Fibroblast of skin of scalp (primary cell): ENCODE measurements at regions not wholly inside any gene's neighbourhood (a gene's known extent, or its start where the extent isn't known, plus 50 kb on each side); places are given as distances from the start of the nearest gene placed in this dataset.

ENCODE experiments used
- DNase-seq: peaks from one replicate; pipeline ENCODE4 v3.0.0-alpha.2; 2013

- peak; percentile 9 for DNase-seq
Measured at GRCh38 chr17:79188048-79188447, 113.4 kb downstream of the ENGASE start.

- no peak for DNase-seq
Measured at GRCh38 chr17:79187186-79187585, 112.6 kb downstream of the ENGASE start.

DNA sequence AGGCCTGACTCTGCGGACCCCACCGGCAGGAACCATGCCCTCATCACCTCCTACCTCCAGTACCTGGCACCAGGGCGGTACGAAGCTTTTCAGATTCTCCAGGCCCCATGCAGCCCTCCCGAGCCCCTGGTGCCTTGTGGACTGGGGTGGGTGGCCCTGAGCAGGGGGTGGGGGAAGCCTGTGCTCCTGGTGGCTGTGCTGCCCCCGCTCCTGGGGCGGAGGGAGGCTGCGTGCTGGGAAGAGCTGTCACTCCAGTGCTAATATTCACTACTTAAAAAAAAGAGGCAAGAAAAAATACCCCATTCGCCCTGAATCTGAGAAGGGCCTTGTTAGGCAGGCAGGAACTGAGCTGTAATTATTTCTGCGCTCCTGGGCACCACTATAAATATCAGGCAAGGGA, 111.8 kb downstream of the ENGASE start:
- DNase-seq = no peak

- DNase-seq = no peak
Measured at GRCh38 chr17:79185671-79186070, 111.0 kb downstream of the ENGASE start.

- DNase-seq = no peak
Measured at GRCh38 chr17:79184219-79184618, 109.6 kb downstream of the ENGASE start.

GRCh38 chr17:79183293-79184158, 108.9 kb downstream of the ENGASE start:
- no peak for DNase-seq

GRCh38 chr17:79183043-79183292, 108.3 kb downstream of the ENGASE start:
- no peak for DNase-seq

- DNase-seq = no peak
Measured at GRCh38 chr17:79182176-79183042, 107.8 kb downstream of the ENGASE start.

DNA sequence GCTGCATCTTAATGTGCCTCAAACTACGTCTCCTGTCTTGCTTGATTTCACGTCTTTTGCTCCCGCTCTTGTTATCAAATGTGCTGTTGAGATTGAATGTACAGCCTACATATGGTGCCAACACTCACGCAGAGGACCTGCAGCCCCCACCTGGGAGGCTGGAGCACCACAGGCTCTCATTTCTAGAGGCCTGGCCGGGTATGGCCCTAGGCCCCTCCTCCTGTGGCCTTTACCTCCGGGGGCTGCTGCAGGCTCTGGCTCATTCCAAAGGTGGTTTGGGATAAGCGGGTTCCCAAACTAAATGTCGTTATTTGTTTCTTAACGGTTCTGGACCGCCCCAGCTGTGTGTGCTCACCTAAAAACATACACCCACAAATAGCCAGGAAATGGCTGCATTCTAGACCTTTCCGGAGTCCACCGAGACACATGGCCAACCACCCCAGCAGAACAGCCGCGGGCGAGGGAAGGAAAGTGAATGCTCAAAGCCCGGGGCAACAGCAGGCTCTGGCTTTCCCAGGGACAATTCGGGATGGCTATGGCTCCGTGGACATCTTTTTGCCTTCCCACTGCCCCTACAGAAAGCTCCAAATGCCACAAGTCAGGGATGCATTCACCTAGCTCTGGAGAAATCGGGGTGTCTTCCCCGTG, 105.9 kb downstream of the ENGASE start:
- no peak for DNase-seq

DNA sequence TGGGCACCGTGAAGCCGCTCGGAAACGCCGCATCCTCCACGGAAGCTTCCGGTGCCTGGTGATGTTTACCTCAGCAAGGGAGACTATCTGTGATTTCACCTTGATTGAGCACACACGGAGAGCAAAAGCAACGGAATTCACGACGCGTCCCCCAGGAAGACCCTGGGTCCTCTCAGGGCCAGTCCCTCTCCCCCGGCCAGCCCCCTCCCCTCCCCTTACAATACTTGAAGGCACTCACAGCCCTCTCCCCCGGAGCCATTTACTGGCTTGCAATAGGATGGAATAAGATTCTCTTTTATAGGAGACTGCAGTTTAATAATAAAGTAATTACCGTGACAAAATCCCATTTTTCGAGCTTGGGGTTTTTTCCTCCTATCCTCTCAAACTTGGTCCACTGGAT, 104.7 kb downstream of the ENGASE start:
- DNase-seq = no peak

DNA sequence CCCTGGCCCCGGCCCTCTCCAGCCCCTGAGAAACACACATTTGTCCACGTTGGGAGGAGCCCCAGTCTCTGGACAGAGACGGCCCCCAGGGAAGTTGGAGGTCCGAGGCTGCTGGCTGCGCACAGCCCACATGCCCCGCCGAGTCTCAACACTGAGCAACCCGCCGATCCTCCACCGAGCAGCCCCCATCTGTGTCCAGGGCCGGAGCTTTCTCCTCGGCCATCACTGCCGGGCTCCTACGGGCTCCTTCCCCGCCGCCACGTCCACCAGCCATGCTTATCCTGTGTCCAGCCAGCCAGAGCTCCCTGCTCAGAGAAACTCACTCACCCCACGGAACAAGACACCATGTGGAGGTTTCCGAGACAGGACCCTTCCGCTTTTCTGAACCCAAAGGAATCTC, 103.3 kb downstream of the ENGASE start:
- DNase-seq = no peak

- no peak for DNase-seq
Measured at GRCh38 chr17:79176792-79177601, 102.4 kb downstream of the ENGASE start.

DNA sequence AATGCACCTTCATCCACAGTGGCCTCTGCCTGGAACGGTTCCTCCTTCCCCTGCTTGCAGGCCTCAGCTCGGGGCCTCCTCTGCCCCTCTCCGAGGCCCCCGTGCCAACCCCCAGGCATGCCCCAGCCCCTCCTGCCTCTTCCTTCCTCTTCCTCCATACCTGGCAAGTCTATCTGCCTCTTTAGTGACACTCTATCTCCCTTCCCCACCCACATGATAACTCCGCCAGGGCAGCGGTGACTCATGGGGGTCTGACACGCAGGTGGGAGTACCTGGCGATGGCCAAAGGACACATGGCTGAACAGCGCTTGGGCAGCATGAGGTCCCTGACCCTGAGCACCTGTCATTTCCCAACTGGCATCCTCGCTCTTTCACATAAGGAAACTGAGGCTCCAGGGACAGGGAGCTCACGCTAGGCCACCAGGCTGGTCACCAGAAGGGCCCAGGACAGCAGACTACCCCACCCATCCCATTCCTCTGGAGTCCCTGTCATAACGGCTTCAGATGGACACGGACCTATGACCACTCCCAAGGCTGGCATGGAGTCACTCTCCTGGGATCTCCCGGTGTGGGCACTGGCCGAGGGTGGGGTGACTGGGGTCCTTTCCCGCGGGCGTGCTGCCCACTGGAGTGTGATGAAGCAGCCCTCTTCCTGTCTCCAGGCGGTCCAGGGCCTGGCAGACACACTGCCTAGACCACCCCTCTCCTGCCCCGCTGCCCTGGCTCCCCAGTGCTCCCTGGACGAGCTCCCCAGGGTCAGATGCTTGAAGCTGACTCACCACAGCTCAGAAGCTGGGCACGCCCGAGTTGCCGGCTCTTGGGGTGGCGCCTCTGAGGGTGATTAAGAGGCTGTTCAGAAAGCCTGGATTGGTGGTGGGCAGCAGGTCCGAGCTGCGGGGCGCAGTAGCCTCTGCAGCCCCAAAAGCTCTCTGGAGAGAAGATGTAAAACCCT, 100.6 kb downstream of the ENGASE start:
- no peak for DNase-seq

GRCh38 chr17:79174193-79174765, 99.7 kb downstream of the ENGASE start:
- no peak for DNase-seq

- DNase-seq = no peak
Measured at GRCh38 chr17:79171188-79171587, 96.6 kb downstream of the ENGASE start.

- no peak for DNase-seq
Measured at GRCh38 chr17:79169861-79170260, 95.2 kb downstream of the ENGASE start.

- no peak for DNase-seq
Measured at GRCh38 chr17:79169366-79169765, 94.7 kb downstream of the ENGASE start.

GRCh38 chr17:79168486-79169055, 93.9 kb downstream of the ENGASE start:
- no peak for DNase-seq

- DNase-seq = no peak
Measured at GRCh38 chr17:79167486-79167885, 92.9 kb downstream of the ENGASE start.

- no peak for DNase-seq
Measured at GRCh38 chr17:79165756-79166473, 91.3 kb downstream of the ENGASE start.
